ENCODE measurements at regions not wholly inside any gene's neighbourhood (a gene's known extent, or its start where the extent isn't known, plus 50 kb on each side); places are given as distances from the start of the nearest gene placed in this dataset.
"Not testable (repeated sequence)": the region's sequence is repeated elsewhere in the genome, so short reads cannot be mapped to it uniquely, and the experiment has no call there.

GRCh38 chr2:175317751-175318150 is 136.2 kb upstream of the ATP5MC3 start:
- no peak for DNase-seq

- no peak for DNase-seq
Observed at GRCh38 chr2:175312137-175312536, 130.6 kb upstream of the ATP5MC3 start.

- DNase-seq, result no peak
Observed at GRCh38 chr2:175310813-175311504, 129.4 kb upstream of the ATP5MC3 start.

GRCh38 chr2:175309799-175310198 is 128.3 kb upstream of the ATP5MC3 start:
- DNase-seq, result peak; percentile 55 to 75

GRCh38 chr2:175308005-175308404 is 126.5 kb upstream of the ATP5MC3 start:
- no peak for DNase-seq

- no peak for DNase-seq
Observed at GRCh38 chr2:175304541-175304940, 123.0 kb upstream of the ATP5MC3 start.

GRCh38 chr2:175293776-175294175 is 112.3 kb upstream of the ATP5MC3 start:
- no peak for DNase-seq

GRCh38 chr2:175293195-175293594 is 111.7 kb upstream of the ATP5MC3 start:
- no peak for DNase-seq

GRCh38 chr2:175282886-175283285 is 101.4 kb upstream of the ATP5MC3 start:
- no peak for DNase-seq

GRCh38 chr2:175282300-175282699 is 100.8 kb upstream of the ATP5MC3 start:
- peak; percentile 58 to 79 for DNase-seq

GRCh38 chr2:175277772-175278171 is 96.3 kb upstream of the ATP5MC3 start:
- no peak for DNase-seq

GRCh38 chr2:175275539-175275938 is 94.0 kb upstream of the ATP5MC3 start:
- DNase-seq, result peak; percentile 32 to 66

DNA sequence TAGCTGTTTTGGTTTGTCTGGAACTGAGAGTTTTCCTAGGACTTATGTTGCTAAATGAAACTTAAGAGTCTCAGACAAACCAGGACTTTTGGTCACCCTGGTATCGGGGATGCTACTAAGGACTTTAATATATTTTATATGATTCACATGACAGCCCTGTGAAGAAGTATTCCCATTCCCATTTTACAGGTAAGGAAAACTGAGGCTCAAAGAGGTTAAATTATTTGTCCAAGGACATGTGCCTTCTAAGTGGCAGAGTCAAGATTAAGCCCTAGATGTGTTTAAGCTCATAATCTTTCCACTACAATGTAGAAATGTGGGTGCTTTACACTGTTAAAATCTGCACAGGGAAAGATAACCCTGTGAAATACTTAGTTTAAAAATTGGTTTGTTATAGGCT is 77.7 kb upstream of the ATP5MC3 start:
- DNase-seq, result no peak

- no peak for DNase-seq
Observed at GRCh38 chr2:175256806-175257585, 75.5 kb upstream of the ATP5MC3 start.

DNA sequence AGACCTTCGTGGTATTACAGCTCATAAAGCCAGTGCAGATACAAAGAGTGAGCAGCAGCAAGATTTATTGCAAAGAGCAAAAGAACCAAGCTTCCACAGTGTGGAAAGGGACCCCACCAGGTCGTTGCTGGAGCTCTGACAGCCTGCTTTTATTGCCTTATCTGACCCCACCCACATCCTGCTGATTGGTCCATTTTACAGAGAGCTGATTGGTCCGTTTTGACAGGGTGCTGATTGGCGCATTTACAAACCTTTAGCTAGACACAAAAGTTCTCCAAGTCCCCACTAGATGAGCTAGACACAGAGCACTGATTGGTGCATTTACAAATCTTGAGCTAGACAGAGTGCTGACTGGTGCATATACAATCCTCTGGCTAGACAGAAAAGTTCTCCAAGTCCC is 74.9 kb upstream of the ATP5MC3 start:
- not testable (repeated sequence) for DNase-seq

- DNase-seq, result no peak
Observed at GRCh38 chr2:175253871-175254270, 72.4 kb upstream of the ATP5MC3 start.

GRCh38 chr2:175251425-175252041 is 70.0 kb upstream of the ATP5MC3 start:
- peak; percentile 11 to 56 for DNase-seq

DNA sequence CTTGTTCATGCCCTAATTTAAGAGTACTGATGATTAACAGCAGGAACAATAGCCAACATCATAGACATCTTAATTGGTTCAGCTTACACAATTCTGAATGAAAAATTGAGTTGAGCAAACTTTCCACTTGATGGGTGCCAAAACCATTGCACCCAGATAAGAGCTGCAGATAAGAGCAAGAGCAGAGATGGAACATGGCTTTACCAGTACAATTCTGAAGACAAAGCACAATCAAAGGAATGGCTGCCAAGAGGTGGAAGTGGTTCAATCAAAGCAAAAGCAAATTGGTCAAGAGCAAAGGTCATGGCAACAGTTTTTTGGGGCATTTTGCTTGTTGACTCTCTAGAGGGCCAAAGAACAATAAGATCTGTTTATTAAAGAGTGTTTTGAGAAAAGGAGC is 65.6 kb upstream of the ATP5MC3 start:
- no peak for DNase-seq

GRCh38 chr2:175244697-175245096 is 63.2 kb upstream of the ATP5MC3 start:
- DNase-seq, result no peak

DNA sequence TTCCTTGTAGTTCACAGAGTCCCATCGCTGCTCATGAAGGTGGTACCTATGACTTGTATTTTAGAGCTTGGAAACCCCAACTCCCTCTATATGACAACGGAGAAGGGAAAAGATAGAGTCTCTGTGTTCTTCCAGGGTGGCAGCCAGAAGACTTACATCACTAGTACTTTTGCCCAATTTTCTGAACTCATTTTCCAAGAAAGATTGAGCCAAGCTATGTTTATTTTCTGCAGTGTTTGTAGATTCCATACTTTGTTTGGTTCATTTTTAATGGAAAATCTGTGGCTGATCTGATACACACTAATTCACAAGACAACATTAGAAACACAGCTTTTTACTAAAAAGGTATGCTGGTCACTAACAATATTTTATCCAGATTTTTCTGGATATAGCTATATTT is 60.2 kb upstream of the ATP5MC3 start:
- DNase-seq, result no peak

- not testable (repeated sequence) for DNase-seq
Observed at GRCh38 chr2:175240033-175240432, 58.5 kb upstream of the ATP5MC3 start.

GRCh38 chr2:175236930-175237329 is 55.4 kb upstream of the ATP5MC3 start:
- no peak for DNase-seq

- no peak for DNase-seq
Observed at GRCh38 chr2:175234650-175235049, 53.1 kb upstream of the ATP5MC3 start.

DNA sequence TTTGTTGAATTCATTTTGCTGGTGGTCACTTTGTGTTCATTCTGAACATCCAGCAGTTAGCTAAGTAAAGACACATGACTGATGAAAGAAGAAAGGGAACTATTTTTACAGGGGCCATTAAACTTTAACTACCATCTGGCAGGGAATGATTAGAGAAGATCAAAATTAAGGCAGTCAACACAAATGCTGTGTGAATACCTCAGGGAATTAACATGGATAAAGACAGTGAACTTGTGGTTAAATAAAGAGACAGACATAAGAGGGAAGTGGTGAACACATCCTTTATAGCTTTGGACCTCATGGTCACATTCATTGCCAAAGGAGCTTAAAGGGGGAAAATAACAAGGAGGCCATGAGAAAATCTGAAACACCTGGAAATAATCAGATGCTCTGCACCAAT is 52.6 kb upstream of the ATP5MC3 start:
- DNase-seq, result no peak
